Tibial artery (tissue), 4 donors: ENCODE measurements at regions not wholly inside any gene's neighbourhood (a gene's known extent, or its start where the extent isn't known, plus 50 kb on each side); places are given as distances from the start of the nearest gene placed in this dataset.

Experiments
- DNase-seq, 2 donors: peaks; one replicate each; pipeline ENCODE4 v3.0.0-alpha.2; 2019
- H3K27ac ChIP-seq, 2 donors: fragments of 200-600 bp; sonication (generic) in 1 of 2; 1 replicate in 1 of 2; 2 replicates in 1 of 2; pipeline ENCODE4 v1.5.1; 2018 to 2019; ENCODE audit warnings: mild to moderate bottlenecking in 1 of 2
- H3K27me3 ChIP-seq, 2 donors: fragments of 200-600 bp; sonication (generic) in 1 of 2; one replicate each; pipeline versions ENCODE4 v1.5.1 to v1.6.0; 2016 to 2019
- H3K36me3 ChIP-seq, 3 donors: fragments of 200-600 bp; sonication (generic) in 2 of 3; one replicate each; pipeline ENCODE4 v1.5.1; 2016 to 2019; ENCODE audit warnings: mild to moderate bottlenecking in 2 of 3
- H3K4me1 ChIP-seq, 4 donors: fragments of 200-600 bp; sonication (generic) in 2 of 4; 1 replicate in 3 of 4; 2 replicates in 1 of 4; pipeline ENCODE4 v1.5.1; 2016 to 2019
- H3K4me3 ChIP-seq, 2 donors: fragments of 200-600 bp; sonication (generic) in 1 of 2; 1 replicate in 1 of 2; 2 replicates in 1 of 2; pipeline ENCODE4 v1.5.1; 2018 to 2019; ENCODE audit warnings: mild to moderate bottlenecking in 2 of 2
- H3K9me3 ChIP-seq, 3 donors: fragments of 200-600 bp; sonication (generic) in 1 of 3; one replicate each; pipeline ENCODE4 v1.5.1; 2016 to 2019
- intact Hi-C: fragments of 100-400 bp; cut with DNase I; formaldehyde crosslinking; loops from one replicate; pipeline ENCODE4 v1.15.0; 2023; ENCODE audit warnings: low total_unique reads
- TF ChIP-seq, protein P1 (sequence below), 2 experiments: fragments of 200-600 bp in 1 of 2; fragments of 450-650 bp in 1 of 2; IDR thresholded peaks; one replicate each; pipeline ENCODE4 v1.5.1; 2017 to 2019; ENCODE audit warnings: antibody characterized with exemption in 2 of 2, mild to moderate bottlenecking in 1 of 2, moderate library complexity in 1 of 2

GRCh38 chr1:208525417-208525816, 281.2 kb upstream of the PLXNA2 start:
- TF ChIP-seq, protein P1, sequence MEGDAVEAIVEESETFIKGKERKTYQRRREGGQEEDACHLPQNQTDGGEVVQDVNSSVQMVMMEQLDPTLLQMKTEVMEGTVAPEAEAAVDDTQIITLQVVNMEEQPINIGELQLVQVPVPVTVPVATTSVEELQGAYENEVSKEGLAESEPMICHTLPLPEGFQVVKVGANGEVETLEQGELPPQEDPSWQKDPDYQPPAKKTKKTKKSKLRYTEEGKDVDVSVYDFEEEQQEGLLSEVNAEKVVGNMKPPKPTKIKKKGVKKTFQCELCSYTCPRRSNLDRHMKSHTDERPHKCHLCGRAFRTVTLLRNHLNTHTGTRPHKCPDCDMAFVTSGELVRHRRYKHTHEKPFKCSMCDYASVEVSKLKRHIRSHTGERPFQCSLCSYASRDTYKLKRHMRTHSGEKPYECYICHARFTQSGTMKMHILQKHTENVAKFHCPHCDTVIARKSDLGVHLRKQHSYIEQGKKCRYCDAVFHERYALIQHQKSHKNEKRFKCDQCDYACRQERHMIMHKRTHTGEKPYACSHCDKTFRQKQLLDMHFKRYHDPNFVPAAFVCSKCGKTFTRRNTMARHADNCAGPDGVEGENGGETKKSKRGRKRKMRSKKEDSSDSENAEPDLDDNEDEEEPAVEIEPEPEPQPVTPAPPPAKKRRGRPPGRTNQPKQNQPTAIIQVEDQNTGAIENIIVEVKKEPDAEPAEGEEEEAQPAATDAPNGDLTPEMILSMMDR (IDR thresholded peaks at IDR 0.05), result no peak
- no peaks in the 10 kb centered on the region for H3K36me3 ChIP-seq
- H3K27ac ChIP-seq, result no peak overlapping the region
- DNase-seq, result no peak
- no peaks in the 10 kb centered on the region for H3K27me3 ChIP-seq
- H3K4me3 ChIP-seq, result no peak overlapping the region
- no peaks in the 10 kb centered on the region for H3K9me3 ChIP-seq
- H3K4me1 ChIP-seq, result no peaks in the 10 kb centered on the region
- intact Hi-C loops, result no loop called here

- intact Hi-C loops, result no loop called here
- TF ChIP-seq, protein P1 (IDR thresholded peaks at IDR 0.05), result no peak
- Histone ChIP-seq H3K4me1 (no peaks in the 10 kb centered on the region), H3K9me3 (no peaks in the 10 kb centered on the region), H3K36me3 (no peaks in the 10 kb centered on the region), H3K4me3 (no peak overlapping the region), H3K27me3 (peaks cover 0 to 6% of the 10 kb centered on the region in 2 donors), H3K27ac (no peak overlapping the region)
- DNase-seq, result no peak
Measured at GRCh38 chr1:208526613-208527125, 282.5 kb upstream of the PLXNA2 start.

- H3K36me3 ChIP-seq, result no peaks in the 10 kb centered on the region
- H3K9me3 ChIP-seq, result no peaks in the 10 kb centered on the region
- TF ChIP-seq, protein P1 (IDR thresholded peaks at IDR 0.05), result no peak
- no peak for DNase-seq
- no peaks in the 10 kb centered on the region for H3K4me1 ChIP-seq
- H3K27me3 ChIP-seq, result peaks cover 0 to 6% of the 10 kb centered on the region in 2 donors
- H3K27ac ChIP-seq, result no peak overlapping the region
- intact Hi-C loops, result no loop called here
- H3K4me3 ChIP-seq, result no peak overlapping the region
Measured at GRCh38 chr1:208527156-208527555, 283.0 kb upstream of the PLXNA2 start.

GRCh38 chr1:208528578-208529240, 284.5 kb upstream of the PLXNA2 start:
- H3K36me3 ChIP-seq, result no peaks in the 10 kb centered on the region
- H3K27ac ChIP-seq, result no peak overlapping the region
- no peaks in the 10 kb centered on the region for H3K9me3 ChIP-seq
- TF ChIP-seq, protein P1 (IDR thresholded peaks at IDR 0.05), result no peak
- peaks cover 0 to 6% of the 10 kb centered on the region in 2 donors for H3K27me3 ChIP-seq
- no peak overlapping the region for H3K4me3 ChIP-seq
- no peaks in the 10 kb centered on the region for H3K4me1 ChIP-seq
- intact Hi-C loops, result no loop called here
- no peak for DNase-seq

DNA sequence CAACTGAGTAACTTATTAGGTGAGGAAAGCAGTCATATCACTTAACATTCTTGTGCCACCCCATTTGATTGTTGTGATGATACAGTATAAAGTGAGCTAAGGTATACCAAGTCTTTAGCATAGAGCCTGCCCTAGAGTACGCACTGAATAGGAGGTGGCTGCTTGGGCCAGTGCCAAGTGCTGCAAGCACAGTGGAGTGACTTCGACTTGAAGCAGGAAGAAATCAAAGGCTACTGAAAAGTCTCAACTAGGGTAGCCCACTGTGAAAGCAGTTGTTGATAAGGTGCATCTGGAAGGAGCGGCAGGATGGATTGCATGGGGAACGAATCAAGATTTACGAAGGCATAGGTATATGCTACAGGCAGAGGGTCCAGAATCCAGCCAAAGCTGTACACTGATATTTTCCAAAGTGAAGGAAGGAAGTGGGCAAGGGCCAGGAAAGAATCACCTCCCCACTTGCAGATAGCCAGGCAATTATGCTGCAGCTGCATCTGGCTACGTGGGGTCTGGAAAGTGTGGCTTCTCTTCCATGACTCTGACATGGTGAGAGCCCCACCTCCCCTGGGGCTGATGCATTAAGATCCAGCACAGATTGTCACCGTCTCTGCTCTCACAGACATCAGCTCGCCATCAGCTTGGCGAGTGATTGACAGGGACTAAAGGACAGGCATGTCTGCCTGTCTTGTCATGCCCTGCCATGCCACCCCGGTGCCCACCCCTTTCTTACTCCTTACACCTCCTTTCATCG, 287.0 kb upstream of the PLXNA2 start:
- TF ChIP-seq, protein P1 (IDR thresholded peaks at IDR 0.05), result no peak
- Histone ChIP-seq H3K27me3 (peaks cover 0 to 8% of the 10 kb centered on the region in 2 donors), H3K27ac (no peak overlapping the region), H3K4me1 (no peaks in the 10 kb centered on the region), H3K4me3 (no peak overlapping the region), H3K36me3 (no peaks in the 10 kb centered on the region), H3K9me3 (no peaks in the 10 kb centered on the region)
- intact Hi-C loops, result no loop called here
- no peak for DNase-seq
